ENCODE measurements at regions not wholly inside any gene's neighbourhood (a gene's known extent, or its start where the extent isn't known, plus 50 kb on each side); places are given as distances from the start of the nearest gene placed in this dataset.

DNA sequence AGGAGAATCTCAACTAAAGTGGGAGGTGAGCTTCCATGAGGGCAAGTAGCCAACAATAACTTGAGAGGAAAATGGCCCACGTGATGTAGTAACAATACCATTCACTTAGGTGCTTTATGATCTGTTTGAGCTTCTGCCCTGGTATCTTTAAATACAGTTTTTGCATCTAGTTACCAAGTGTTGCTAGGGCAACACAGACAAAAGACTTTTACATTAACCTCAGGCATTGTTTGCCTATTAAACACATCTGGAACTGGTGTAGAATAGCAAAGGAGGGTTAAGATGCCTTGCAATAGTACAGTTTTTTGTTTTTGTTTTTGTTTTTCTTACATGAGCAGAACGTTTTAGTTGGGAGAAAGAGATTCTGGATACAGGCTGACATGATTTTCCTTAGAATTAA, 97.7 kb upstream of the MTPN start:
- Mint-ChIP-seq H3K36me3 (ENCODE audit: unreplicated experiment) (no peaks in the 10 kb centered on the region), H3K9me3 (ENCODE audit: unreplicated experiment) (no peaks in the 10 kb centered on the region), H3K4me3 (ENCODE audit: unreplicated experiment) (no peak overlapping the region), H3K4me1 (ENCODE audit: unreplicated experiment) (no peaks in the 10 kb centered on the region), H3K27me3 (ENCODE audit: unreplicated experiment) (peaks cover 11% of the 10 kb centered on the region), H3K27ac (ENCODE audit: unreplicated experiment) (no peak overlapping the region)
- TF ChIP-seq, protein P1, sequence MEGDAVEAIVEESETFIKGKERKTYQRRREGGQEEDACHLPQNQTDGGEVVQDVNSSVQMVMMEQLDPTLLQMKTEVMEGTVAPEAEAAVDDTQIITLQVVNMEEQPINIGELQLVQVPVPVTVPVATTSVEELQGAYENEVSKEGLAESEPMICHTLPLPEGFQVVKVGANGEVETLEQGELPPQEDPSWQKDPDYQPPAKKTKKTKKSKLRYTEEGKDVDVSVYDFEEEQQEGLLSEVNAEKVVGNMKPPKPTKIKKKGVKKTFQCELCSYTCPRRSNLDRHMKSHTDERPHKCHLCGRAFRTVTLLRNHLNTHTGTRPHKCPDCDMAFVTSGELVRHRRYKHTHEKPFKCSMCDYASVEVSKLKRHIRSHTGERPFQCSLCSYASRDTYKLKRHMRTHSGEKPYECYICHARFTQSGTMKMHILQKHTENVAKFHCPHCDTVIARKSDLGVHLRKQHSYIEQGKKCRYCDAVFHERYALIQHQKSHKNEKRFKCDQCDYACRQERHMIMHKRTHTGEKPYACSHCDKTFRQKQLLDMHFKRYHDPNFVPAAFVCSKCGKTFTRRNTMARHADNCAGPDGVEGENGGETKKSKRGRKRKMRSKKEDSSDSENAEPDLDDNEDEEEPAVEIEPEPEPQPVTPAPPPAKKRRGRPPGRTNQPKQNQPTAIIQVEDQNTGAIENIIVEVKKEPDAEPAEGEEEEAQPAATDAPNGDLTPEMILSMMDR (IDR thresholded peaks at IDR 0.05) = no peak
- no peak for DNase-seq (ENCODE audit: extremely low spot score, unreplicated experiment)

DNA sequence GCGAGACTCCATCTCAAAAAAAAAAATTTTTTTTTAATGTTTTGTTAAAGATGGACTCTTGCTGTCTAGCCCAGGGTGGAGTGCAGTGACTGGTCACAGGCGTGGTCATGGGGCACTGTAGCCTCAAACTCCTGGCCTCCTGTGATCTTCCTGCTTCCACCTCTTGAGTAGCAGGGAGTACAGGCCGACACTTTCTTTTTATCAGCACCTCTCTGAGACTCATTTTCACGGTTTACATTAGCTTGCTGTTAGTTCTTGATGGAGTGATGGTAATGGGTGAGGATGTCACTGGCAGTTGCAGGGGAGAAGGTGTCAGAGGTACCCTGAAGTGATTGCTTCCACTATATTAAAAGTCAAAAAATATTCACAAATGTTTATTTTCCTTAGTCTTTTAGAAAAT, 95.3 kb upstream of the MTPN start:
- no peaks in the 10 kb centered on the region for H3K36me3 Mint-ChIP-seq (ENCODE audit: unreplicated experiment)
- TF ChIP-seq, protein P1 (IDR thresholded peaks at IDR 0.05) = no peak
- no peak overlapping the region for H3K27ac Mint-ChIP-seq (ENCODE audit: unreplicated experiment)
- DNase-seq (ENCODE audit: extremely low spot score, unreplicated experiment) = no peak
- no peak overlapping the region for H3K4me3 Mint-ChIP-seq (ENCODE audit: unreplicated experiment)
- H3K27me3 Mint-ChIP-seq (ENCODE audit: unreplicated experiment) = no peaks in the 10 kb centered on the region
- no peaks in the 10 kb centered on the region for H3K4me1 Mint-ChIP-seq (ENCODE audit: unreplicated experiment)
- no peaks in the 10 kb centered on the region for H3K9me3 Mint-ChIP-seq (ENCODE audit: unreplicated experiment)

DNA sequence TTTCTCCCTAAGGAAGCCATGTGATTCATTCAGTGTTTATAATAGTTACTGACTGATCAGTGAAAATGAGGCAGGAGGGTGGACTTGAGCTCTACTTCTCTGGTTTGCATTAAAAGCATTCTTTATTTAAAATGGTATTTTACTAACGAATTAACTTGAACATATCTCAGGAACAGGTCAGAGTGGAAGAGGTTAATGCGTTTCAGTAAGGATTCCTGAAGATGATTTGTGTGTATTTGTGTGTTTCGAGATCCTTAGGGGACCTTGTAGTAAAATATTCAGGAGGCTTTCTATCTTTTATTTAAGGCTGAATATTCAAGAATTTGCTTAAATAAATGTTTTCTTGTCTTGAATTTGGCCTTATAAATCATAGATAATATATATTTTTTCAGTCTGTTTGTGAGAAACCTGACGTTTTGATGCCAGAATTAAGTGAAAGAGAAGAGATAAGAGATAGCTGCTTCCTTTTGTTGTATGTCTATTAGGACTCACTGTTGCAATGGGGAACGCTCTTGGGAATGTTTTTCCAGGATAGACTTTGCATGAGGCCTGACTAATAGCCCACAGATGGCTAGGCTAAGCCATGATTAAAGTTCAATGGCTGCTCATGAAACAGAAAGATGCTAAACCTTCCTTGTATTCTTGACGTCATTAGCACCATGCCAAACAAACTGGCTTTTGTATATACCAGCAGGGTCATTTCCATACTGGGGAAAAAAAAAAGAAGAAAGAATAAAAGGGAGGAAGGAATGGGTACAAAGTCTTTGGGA, 93.8 kb upstream of the MTPN start:
- DNase-seq (ENCODE audit: extremely low spot score, unreplicated experiment) = no peak
- no peaks in the 10 kb centered on the region for H3K9me3 Mint-ChIP-seq (ENCODE audit: unreplicated experiment)
- H3K4me3 Mint-ChIP-seq (ENCODE audit: unreplicated experiment) = no peak overlapping the region
- TF ChIP-seq, protein P1 (IDR thresholded peaks at IDR 0.05) = no peak
- H3K27me3 Mint-ChIP-seq (ENCODE audit: unreplicated experiment) = no peaks in the 10 kb centered on the region
- no peak overlapping the region for H3K27ac Mint-ChIP-seq (ENCODE audit: unreplicated experiment)
- H3K4me1 Mint-ChIP-seq (ENCODE audit: unreplicated experiment) = peaks cover 1% of the 10 kb centered on the region
- H3K36me3 Mint-ChIP-seq (ENCODE audit: unreplicated experiment) = no peaks in the 10 kb centered on the region

DNA sequence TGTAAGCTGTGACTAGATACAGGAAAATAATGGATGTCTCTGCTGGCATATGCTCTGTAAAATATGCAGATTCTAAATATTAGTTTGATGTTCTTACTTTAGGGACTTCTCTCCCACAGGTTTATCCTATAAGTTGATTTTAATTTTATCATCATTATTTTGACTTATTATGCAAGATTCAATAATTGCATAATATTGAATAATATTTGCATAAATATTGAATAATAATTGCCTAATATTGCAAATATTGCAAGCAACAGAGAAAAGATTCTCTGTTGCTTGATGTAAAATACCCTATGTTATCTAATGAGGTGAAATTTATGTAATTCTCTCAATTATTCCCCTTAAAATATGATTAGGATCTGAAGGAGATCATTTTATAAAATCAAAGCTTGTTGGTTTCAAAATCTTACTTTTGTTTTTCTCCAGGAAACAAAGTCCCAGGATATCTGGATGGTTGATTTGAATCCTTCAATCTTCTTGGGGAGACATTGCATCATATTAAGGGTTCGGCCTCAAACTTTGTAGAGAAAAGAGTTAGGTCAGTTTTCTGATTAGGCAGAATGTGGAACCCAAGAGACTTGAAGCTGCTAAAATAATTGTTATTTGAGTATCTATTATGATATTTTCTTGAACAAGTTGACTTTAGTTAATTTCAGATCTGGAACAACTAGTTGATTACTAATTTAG, 92.8 kb upstream of the MTPN start:
- Mint-ChIP-seq H3K36me3 (ENCODE audit: unreplicated experiment) (no peaks in the 10 kb centered on the region), H3K27me3 (ENCODE audit: unreplicated experiment) (no peaks in the 10 kb centered on the region), H3K9me3 (ENCODE audit: unreplicated experiment) (no peaks in the 10 kb centered on the region), H3K27ac (ENCODE audit: unreplicated experiment) (no peak overlapping the region), H3K4me3 (ENCODE audit: unreplicated experiment) (no peak overlapping the region), H3K4me1 (ENCODE audit: unreplicated experiment) (peaks cover 1% of the 10 kb centered on the region)
- TF ChIP-seq, protein P1 (IDR thresholded peaks at IDR 0.05) = no peak
- no peak for DNase-seq (ENCODE audit: extremely low spot score, unreplicated experiment)

DNA sequence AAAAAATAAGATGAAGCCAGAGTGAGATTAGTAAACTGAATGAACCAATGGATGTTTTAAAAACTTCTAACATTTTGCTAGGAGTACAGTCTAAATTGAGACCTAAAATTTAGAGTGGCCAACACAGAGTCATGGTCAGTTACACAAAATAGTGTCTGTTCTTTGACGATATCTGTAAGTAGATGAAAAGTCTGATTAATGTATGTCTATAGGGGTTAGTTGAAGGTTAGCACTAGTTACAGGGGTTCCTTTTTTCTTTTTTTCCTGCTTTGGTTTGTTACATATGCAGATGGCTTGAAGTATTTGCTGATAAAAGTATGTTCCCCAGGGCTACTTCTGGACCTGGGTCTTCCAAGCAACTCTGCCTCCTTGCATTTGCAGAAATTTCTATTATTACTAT, 90.1 kb upstream of the MTPN start:
- Mint-ChIP-seq H3K4me3 (ENCODE audit: unreplicated experiment) (no peak overlapping the region), H3K27ac (ENCODE audit: unreplicated experiment) (no peak overlapping the region), H3K27me3 (ENCODE audit: unreplicated experiment) (peaks cover 12% of the 10 kb centered on the region), H3K4me1 (ENCODE audit: unreplicated experiment) (peaks cover 1% of the 10 kb centered on the region), H3K9me3 (ENCODE audit: unreplicated experiment) (no peaks in the 10 kb centered on the region), H3K36me3 (ENCODE audit: unreplicated experiment) (no peaks in the 10 kb centered on the region)
- no peak for DNase-seq (ENCODE audit: extremely low spot score, unreplicated experiment)
- TF ChIP-seq, protein P1 (IDR thresholded peaks at IDR 0.05) = no peak

Measured in osteocyte (in vitro differentiated cells).